A549 (cell line): ENCODE measurements at regions not wholly inside any gene's neighbourhood (a gene's known extent, or its start where the extent isn't known, plus 50 kb on each side); places are given as distances from the start of the nearest gene placed in this dataset.

Experiments
- HOXA7 ChIP-seq: fragments of 250-450 bp; sonication (Bioruptor Pico); IDR thresholded peaks from 2 replicates; pipeline ENCODE4 v1.5.0; 2020; ENCODE audit warnings: mild to moderate bottlenecking, moderate library complexity
- MAFK ChIP-seq: fragments of 450-650 bp; IDR thresholded peaks from 2 replicates; pipeline ENCODE4 v1.6.1; 2014; ENCODE audit not compliant: partially characterized antibody
- MAX ChIP-seq: IDR thresholded peaks from 2 replicates; pipeline ENCODE4 v1.6.1; 2012
- MYC ChIP-seq: IDR thresholded peaks from 2 replicates; pipeline ENCODE4 v1.6.1; 2012; ENCODE audit warnings: mild to moderate bottlenecking, inconsistent platforms, low read length, improper control_type of control experiment, borderline replicate concordance
- POLR2A ChIP-seq: IDR thresholded peaks from 2 replicates; pipeline ENCODE4 v1.6.1; 2012; ENCODE audit warnings: mild to moderate bottlenecking, low read length
- RFX5 ChIP-seq: fragments of 450-650 bp; IDR thresholded peaks from 2 replicates; pipeline ENCODE4 v1.7.1; 2014; ENCODE audit warnings: antibody characterized with exemption, mild to moderate bottlenecking, moderate library complexity
- TF ChIP-seq, protein P1 (sequence below): fragments of >200 bp; sonication (Bioruptor Twin); formaldehyde crosslinking; IDR thresholded peaks from 3 replicates; pipeline ENCODE4 v1.5.1; 2016
- TF ChIP-seq, protein P2 (sequence below): fragments of >200 bp; sonication (Bioruptor Twin); formaldehyde crosslinking; IDR thresholded peaks from 3 replicates; pipeline ENCODE4 v1.6.1; 2016

DNA sequence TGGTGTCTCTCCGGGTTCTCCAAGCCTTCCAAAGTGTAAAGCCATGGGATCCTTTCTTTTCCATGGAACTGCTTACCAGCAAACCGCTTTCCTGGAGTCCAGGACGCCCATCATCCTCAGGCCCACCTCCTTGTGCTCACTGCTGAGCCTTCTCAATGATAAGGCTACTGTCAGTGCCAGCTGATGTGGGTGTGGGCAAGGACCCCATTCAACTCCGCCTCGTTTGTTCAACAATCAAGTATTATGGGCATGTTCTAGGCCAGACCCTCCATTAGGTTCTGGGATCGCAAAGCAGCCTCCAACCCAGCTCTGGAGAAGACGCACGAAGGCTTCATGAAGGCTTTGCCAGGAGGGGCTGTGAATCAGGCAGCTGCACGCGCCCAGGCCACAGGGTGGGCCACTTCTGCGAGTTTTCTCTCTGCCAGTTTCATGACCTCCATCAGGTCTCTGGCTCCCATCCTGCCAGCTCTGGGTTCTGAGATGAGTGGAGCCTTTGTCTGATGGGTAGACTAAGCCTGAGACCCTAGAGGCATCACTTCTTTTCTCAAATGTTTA, 177.1 kb downstream of the MRPL14 start:
- TF ChIP-seq, protein P1, sequence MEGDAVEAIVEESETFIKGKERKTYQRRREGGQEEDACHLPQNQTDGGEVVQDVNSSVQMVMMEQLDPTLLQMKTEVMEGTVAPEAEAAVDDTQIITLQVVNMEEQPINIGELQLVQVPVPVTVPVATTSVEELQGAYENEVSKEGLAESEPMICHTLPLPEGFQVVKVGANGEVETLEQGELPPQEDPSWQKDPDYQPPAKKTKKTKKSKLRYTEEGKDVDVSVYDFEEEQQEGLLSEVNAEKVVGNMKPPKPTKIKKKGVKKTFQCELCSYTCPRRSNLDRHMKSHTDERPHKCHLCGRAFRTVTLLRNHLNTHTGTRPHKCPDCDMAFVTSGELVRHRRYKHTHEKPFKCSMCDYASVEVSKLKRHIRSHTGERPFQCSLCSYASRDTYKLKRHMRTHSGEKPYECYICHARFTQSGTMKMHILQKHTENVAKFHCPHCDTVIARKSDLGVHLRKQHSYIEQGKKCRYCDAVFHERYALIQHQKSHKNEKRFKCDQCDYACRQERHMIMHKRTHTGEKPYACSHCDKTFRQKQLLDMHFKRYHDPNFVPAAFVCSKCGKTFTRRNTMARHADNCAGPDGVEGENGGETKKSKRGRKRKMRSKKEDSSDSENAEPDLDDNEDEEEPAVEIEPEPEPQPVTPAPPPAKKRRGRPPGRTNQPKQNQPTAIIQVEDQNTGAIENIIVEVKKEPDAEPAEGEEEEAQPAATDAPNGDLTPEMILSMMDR: no peak
- TF ChIP-seq POLR2A (no peak), MAFK (no peak), MAX (no peak), RFX5 (no peak), MYC (no peak), HOXA7 (CRISPR knock-in tag) (no peak)
- TF ChIP-seq, protein P2, sequence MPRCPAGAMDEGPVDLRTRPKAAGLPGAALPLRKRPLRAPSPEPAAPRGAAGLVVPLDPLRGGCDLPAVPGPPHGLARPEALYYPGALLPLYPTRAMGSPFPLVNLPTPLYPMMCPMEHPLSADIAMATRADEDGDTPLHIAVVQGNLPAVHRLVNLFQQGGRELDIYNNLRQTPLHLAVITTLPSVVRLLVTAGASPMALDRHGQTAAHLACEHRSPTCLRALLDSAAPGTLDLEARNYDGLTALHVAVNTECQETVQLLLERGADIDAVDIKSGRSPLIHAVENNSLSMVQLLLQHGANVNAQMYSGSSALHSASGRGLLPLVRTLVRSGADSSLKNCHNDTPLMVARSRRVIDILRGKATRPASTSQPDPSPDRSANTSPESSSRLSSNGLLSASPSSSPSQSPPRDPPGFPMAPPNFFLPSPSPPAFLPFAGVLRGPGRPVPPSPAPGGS: no peak
